Sigmoid colon (tissue), 6 donors: ENCODE measurements at regions not wholly inside any gene's neighbourhood (a gene's known extent, or its start where the extent isn't known, plus 50 kb on each side); places are given as distances from the start of the nearest gene placed in this dataset.

Experiments
- DNase-seq: peaks from one replicate; pipeline ENCODE4 v3.0.0-alpha.2; 2019
- H3K27ac ChIP-seq, 4 donors: fragments of 200-600 bp; sonication (generic); one replicate each; pipeline ENCODE4 v1.5.1; 2016 to 2019; ENCODE audit warnings: mild to moderate bottlenecking in 1 of 4
- H3K27me3 ChIP-seq, 3 donors: fragments of 200-600 bp; sonication (generic); one replicate each; pipeline ENCODE4 v1.5.1; 2019; ENCODE audit warnings: mild to moderate bottlenecking in 1 of 3
- H3K36me3 ChIP-seq, 4 donors: fragments of 200-600 bp; sonication (generic); one replicate each; pipeline ENCODE4 v1.5.1; 2016 to 2019
- H3K4me1 ChIP-seq, 4 donors: fragments of 200-600 bp; sonication (generic); one replicate each; pipeline ENCODE4 v1.5.1; 2017 to 2019
- H3K4me3 ChIP-seq, 4 donors: fragments of 200-600 bp; sonication (generic); one replicate each; pipeline ENCODE4 v1.5.1; 2017 to 2019; ENCODE audit warnings: mild to moderate bottlenecking in 2 of 4, moderate library complexity in 1 of 4
- H3K9me3 ChIP-seq, 4 donors: fragments of 200-600 bp in 3 of 4; sonication (generic) in 3 of 4; one replicate each; pipeline versions ENCODE4 v1.5.1 to v1.6.1; 2013 to 2019
- CTCF ChIP-seq, 4 experiments: fragments of 450-650 bp in 3 of 4; fragments of 200-600 bp in 1 of 4; IDR thresholded peaks; one replicate each; pipeline ENCODE4 v1.5.1; 2016 to 2019; ENCODE audit warnings: antibody characterized with exemption in 4 of 4, mild to moderate bottlenecking in 3 of 4, moderate library complexity in 2 of 4
- EP300 ChIP-seq, 4 donors: sonication (generic); formaldehyde crosslinking; IDR thresholded peaks; one replicate each; pipeline ENCODE4 v1.6.1; 2017; ENCODE audit warnings: antibody characterized with exemption in 4 of 4
- POLR2A ChIP-seq, 2 donors: fragments of 450-650 bp; IDR thresholded peaks; one replicate each; pipeline ENCODE4 v1.6.1; 2016; ENCODE audit warnings: antibody characterized with exemption in 2 of 2, mild to moderate bottlenecking in 2 of 2, moderate library complexity in 2 of 2
- POLR2AphosphoS5 ChIP-seq, 4 donors: sonication (generic); formaldehyde crosslinking; IDR thresholded peaks; one replicate each; pipeline ENCODE4 v1.6.1; 2017; ENCODE audit warnings: antibody characterized with exemption in 4 of 4
- WGBS, 2 donors: extraction: QIAGEN DNeasy Blood & Tissue Kit; methylation state at CpG; one replicate each; pipeline ENCODE4 v1.1.7; 2013; 5-methylcytosine and 5-hydroxymethylcytosine counted together
- intact Hi-C: fragments of 100-400 bp; cut with DNase I; formaldehyde crosslinking; loops from one replicate; pipeline ENCODE4 v1.15.1; 2023
- donor health status: healthy with polysubstance abuse.
- donor health status: healthy.

DNA sequence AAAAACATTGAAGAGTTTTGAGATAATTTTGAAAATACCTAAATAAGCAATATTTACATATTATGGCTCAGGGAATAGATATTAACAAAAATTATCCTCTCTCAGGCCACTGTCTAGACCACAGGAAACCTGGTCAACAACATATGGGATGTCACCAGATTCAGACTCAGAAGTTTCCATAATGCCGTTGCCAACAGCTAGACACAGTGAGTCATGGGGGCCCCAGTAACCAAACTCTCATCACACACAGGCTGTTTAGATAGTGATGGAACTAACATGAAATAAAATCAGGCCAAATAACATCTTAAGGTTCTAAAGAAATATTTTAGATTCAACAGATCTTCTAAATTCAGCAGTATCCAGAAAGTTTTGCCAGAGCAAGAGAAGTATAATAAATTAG lies 681.7 kb upstream of the ADAMTS5 start:
- WGBS, 2 donors = 75 to 84% methylated on average over 1 of the region's 1 CpG
- Histone ChIP-seq H3K27me3 (no peaks in the 10 kb centered on the region), H3K9me3 (no peaks in the 10 kb centered on the region), H3K27ac (no peak overlapping the region), H3K4me3 (no peak overlapping the region), H3K4me1 (peaks cover 0 to 3% (median 0%) of the 10 kb centered on the region in 4 donors), H3K36me3 (no peaks in the 10 kb centered on the region)
- intact Hi-C loops = no loop called here
- DNase-seq = no peak
- TF ChIP-seq EP300 (IDR thresholded peaks at IDR 0.05) (no peak), CTCF (IDR thresholded peaks at IDR 0.05) (no peak), POLR2AphosphoS5 (IDR thresholded peaks at IDR 0.05) (no peak), POLR2A (IDR thresholded peaks at IDR 0.05) (no peak)

DNA sequence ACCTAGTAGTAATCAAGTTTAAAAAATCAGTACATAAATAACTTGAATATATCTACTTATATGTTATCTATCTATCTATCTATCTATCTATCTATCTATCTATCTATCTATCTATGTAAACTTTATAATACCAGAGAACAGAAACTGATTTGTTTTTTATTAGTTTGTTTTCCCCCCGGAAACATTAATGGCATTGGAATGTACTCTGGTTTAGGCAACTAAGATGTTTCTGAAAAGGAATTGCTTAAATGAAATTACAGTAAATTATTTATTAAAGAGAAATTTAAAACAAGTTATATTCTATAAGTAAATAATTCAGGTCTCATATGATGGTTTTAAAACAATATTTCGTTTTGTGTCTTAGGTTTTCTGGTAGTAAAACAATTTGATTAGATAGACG lies 681.0 kb upstream of the ADAMTS5 start:
- no peaks in the 10 kb centered on the region for H3K36me3 ChIP-seq
- TF ChIP-seq EP300 (IDR thresholded peaks at IDR 0.05) = no peak
- TF ChIP-seq POLR2A (IDR thresholded peaks at IDR 0.05) = no peak
- TF ChIP-seq CTCF (IDR thresholded peaks at IDR 0.05) = no peak
- TF ChIP-seq POLR2AphosphoS5 (IDR thresholded peaks at IDR 0.05) = no peak
- H3K27me3 ChIP-seq = no peaks in the 10 kb centered on the region
- no peak for DNase-seq
- H3K4me3 ChIP-seq = no peak overlapping the region
- 52 to 59% methylated on average over 3 of the region's 3 CpGs for WGBS, 2 donors
- H3K4me1 ChIP-seq = peaks cover 0 to 3% (median 0%) of the 10 kb centered on the region in 4 donors
- intact Hi-C loops = no loop called here
- H3K9me3 ChIP-seq = no peaks in the 10 kb centered on the region
- no peak overlapping the region for H3K27ac ChIP-seq

DNA sequence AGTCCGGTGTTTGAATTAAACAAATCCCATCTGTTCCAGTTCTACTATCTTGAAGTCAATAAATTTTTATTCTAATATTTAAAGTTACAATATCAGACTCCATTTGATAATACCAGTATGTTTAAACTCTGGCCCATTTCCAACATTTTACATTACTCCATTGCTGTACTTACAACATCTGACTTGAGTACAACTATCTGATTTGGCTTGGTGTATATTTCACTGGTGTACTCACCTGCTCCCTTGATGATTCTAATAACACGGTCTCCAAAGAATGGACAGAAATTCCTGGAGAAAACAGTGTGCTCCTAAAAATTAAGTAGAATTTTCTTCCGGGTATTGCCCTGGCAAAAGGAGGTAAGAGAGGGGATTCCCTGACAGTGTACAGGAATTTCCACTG lies 680.5 kb upstream of the ADAMTS5 start:
- Histone ChIP-seq H3K4me3 (no peak overlapping the region), H3K27ac (no peak overlapping the region), H3K27me3 (no peaks in the 10 kb centered on the region), H3K9me3 (no peaks in the 10 kb centered on the region), H3K36me3 (no peaks in the 10 kb centered on the region), H3K4me1 (peaks cover 0 to 3% (median 0%) of the 10 kb centered on the region in 4 donors)
- TF ChIP-seq CTCF (IDR thresholded peaks at IDR 0.05) = no peak
- no peak for TF ChIP-seq POLR2A (IDR thresholded peaks at IDR 0.05)
- TF ChIP-seq POLR2AphosphoS5 (IDR thresholded peaks at IDR 0.05) = no peak
- TF ChIP-seq EP300 (IDR thresholded peaks at IDR 0.05) = no peak
- no peak for DNase-seq
- 65 to 82% methylated on average over 3 of the region's 3 CpGs for WGBS, 2 donors
- intact Hi-C loops = no loop called here

DNA sequence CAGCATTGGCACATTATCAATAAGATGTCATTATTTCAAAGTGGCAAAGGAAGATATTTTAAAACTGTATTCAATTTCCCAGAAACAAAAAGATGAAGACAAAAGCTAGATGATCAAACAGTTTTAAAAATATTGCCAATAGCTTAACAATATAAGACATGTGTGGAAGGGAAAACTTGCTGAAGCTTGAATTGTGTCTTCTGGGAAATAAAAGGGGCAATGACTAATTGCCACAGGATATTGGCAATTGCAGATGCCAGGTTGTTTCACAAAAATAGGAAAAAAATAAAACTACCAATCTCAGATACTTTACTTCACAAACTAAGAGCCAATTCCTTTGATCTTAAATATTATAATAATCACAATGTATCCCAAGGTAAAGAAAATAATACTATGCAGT lies 679.8 kb upstream of the ADAMTS5 start:
- Histone ChIP-seq H3K4me1 (peaks cover 0 to 3% (median 0%) of the 10 kb centered on the region in 4 donors), H3K9me3 (no peaks in the 10 kb centered on the region), H3K4me3 (no peak overlapping the region), H3K27ac (no peak overlapping the region), H3K36me3 (no peaks in the 10 kb centered on the region), H3K27me3 (no peaks in the 10 kb centered on the region)
- TF ChIP-seq CTCF (IDR thresholded peaks at IDR 0.05) = no peak
- no peak for TF ChIP-seq POLR2AphosphoS5 (IDR thresholded peaks at IDR 0.05)
- TF ChIP-seq EP300 (IDR thresholded peaks at IDR 0.05) = no peak
- TF ChIP-seq POLR2A (IDR thresholded peaks at IDR 0.05) = no peak
- intact Hi-C loops = no loop called here
- DNase-seq = no peak

DNA sequence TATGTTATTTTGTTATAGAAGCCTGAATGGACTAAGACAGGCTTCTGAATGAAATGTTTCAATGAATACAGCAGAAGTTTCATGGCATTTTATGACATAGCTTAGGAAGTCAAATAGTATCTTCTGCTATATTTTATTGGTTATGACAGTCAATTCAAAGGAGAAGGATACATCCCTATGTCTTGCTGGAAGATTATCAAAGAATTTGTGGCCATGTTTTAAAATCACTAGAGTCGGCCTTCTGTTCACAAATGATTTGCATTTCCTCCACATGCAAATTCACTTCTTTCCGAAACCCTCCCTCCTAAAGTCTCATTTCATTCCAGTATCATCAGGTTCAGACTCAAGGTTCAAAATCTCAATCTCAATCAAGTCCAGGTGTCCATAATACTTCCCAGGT lies 679.2 kb upstream of the ADAMTS5 start:
- no peak for DNase-seq
- Histone ChIP-seq H3K4me3 (no peak overlapping the region), H3K27me3 (no peaks in the 10 kb centered on the region), H3K27ac (no peak overlapping the region), H3K9me3 (no peaks in the 10 kb centered on the region), H3K36me3 (no peaks in the 10 kb centered on the region), H3K4me1 (peaks cover 0 to 3% (median 0%) of the 10 kb centered on the region in 4 donors)
- TF ChIP-seq POLR2A (IDR thresholded peaks at IDR 0.05) (no peak), CTCF (IDR thresholded peaks at IDR 0.05) (no peak), POLR2AphosphoS5 (IDR thresholded peaks at IDR 0.05) (no peak), EP300 (IDR thresholded peaks at IDR 0.05) (no peak)
- WGBS, 2 donors = 89 to 93% methylated on average over 2 of the region's 2 CpGs
- intact Hi-C loops = no loop called here
